GM21717 (cell line): ENCODE measurements at regions not wholly inside any gene's neighbourhood (a gene's known extent, or its start where the extent isn't known, plus 50 kb on each side); places are given as distances from the start of the nearest gene placed in this dataset.
A peak's percentile ranks its signal among the peaks of the same experiment; 100 is the strongest.
"Not testable (repeated sequence)": the region's sequence is repeated elsewhere in the genome, so short reads cannot be mapped to it uniquely, and the experiment has no call there.

Experiments used
- ATAC-seq: cut with Tn5 transposase; IDR thresholded peaks from one replicate; pipeline ENCODE4 v1.9.1; 2021; ENCODE audit warnings: mild to moderate bottlenecking, moderate library complexity; ENCODE audit not compliant: unreplicated experiment

DNA sequence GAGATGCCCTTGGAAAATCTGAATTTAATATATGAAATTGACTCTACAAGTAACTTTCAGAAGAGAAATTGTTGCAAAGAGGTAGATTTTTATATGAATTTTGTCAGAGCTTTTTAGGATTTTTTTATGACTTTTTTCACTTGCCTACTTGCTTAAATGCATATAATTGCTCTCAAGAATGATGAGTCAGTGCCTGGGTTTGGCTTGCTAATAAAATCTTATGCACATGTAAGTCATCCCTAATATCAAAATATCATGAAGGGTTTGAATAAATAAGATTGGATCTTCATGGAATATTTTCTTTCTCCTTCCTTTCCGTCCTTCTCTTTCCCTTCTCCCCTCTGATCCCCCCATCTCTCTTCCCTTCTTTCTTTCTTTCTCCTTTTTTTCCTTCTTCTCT lies 354.1 kb downstream of the TXNL1 start:
- no peak for ATAC-seq

DNA sequence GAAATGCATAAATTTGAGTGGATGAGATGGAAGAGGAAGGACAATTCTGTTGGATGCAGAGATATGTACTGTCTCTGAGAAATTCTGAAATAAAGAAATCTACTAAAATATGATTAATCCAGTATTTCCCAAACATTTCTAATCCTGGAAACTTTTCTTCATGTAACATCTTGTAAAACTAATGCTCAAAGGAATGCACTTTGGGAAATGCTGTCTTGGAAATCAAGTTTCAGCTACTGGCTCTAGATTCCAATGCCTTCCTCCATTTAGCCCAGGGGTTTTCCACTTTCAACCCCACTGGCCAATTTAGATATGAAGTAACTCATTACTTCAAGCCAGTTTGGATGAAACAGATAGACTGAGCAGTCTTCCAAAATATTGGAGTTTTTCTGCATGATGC lies 355.1 kb downstream of the TXNL1 start:
- no peak for ATAC-seq

DNA sequence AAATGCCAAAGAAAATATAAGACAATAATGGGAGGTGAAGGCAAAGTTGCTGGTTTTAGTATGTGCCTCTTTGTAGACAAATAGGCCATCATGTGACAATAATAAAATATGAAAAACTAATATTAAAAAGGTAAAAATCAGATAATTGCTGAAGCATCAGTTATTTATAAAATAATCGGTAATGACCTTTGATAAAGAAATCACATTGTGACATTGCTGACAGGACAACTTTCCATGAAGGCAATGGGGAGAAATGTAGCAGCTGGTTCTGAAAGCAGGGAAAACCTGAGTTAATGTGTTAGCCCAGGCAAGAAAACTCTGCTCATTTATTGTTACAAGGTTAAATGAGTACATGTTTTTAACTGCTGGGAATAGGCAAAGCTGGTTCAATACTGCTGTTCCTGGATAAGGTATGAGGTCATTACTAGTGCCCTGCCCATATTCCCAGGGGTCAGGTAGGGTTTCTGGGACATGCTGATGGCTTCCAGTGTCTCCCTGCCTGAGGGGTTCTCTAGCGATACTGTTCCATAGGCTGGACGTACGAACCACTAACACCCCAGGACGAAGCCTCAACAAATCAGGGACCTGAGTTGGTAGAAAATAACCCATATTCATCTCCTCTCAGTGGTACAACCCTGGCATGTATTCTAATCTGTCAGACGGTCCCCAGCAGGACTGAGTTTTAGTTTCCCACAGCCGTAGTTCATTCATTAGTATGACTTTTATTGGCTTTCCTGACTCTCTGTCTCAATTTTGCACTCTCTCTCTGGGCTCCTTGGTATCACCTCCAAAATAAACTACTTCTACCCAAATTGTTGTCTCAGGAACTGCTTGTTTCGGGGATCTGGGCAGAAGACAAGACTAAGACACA lies 355.9 kb downstream of the TXNL1 start:
- no peak for ATAC-seq

DNA sequence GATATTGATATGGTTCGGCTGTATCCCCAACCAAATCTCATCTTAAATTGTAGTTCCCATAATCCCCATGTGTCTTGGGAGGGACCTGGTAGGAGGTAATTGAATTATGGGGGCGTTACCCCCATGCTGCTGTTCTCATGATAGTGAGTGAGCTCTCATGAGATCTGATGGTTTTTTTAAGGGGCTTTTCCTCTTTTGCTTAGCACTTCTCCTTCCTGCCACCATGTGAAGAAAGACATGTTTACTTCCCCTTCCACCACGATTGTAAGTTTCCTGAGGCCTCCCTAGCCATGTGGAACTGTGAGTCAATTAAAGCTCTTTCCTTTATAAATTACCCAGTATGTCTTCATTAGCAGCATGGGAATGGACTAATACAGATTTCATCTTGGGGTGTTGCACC lies 358.6 kb downstream of the TXNL1 start:
- ATAC-seq = not testable (repeated sequence)

DNA sequence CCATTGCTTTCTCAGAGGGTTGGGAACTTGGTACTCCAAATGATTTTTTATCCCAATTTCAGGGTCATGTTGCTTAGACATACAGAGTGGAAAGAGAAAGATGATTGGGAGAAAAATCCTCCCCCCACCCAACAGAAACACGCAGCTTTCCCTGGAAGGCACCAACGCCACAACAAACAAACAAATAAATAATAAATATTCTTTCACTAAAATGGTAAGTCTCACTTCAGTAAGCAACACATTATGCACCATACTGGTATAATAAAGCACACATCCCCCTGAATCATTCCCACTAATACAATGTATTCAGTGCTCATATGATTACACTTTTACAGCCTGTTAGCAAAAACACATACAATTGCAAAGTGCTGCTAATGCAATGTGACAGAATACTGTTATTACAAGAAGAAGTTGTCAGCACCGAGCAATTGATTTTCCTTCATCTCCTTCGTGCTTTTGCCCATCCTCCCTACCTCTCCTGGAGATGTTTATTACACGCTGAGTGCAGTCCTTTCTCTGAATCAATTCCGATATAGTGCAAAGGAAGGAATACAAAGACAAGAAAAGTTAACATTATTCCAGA lies 359.9 kb downstream of the TXNL1 start:
- ATAC-seq = no peak

DNA sequence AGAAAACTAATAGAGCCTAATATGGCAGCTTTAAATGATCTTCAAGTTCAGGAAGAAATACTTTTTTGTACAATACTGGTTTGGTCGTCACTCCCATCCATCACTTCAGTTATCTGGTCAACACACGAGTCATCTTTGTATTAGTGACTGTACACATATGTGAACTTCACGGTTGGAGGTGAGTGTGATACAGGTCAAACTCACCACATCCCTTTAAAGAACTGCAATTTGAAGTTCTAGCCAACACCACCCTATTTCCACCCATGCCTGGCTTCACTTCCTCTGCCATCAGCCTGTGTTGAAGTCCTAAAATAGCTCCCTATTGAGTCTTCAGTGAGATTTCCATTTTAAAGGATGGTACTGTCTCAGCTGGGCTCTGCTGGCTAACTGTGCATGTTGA lies 361.9 kb downstream of the TXNL1 start:
- ATAC-seq = no peak

DNA sequence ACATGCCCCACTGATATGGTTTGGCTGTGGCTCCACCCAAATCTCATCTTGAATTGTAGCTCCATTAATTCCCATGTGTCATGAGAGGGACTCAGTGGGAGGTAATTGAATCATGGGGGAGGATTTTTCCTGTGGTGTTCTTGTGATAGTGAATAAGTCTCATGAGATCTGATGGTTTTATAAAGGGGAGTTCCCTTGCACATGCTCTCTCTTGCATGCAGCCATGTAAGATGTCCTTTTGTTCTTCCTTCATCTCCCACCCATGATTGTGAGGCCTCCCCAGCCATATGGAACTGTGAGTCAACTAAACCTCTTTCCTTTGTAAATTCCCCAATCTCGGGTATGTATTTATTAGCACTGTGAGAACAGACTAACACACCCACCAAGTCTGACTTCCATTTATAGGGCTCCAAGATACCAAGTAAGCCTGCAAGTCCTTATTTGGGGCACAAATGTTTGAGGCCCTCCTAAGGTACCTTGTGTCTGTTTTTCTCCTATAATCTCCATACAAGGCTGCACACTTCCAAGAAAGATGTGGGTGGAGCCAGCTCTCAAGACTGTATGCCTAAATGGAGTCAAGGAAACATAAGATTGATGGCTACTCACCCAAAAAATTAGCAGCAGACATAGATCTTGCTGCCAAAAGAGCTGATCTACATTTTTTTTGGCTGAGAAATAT lies 364.7 kb downstream of the TXNL1 start:
- ATAC-seq = no peak

DNA sequence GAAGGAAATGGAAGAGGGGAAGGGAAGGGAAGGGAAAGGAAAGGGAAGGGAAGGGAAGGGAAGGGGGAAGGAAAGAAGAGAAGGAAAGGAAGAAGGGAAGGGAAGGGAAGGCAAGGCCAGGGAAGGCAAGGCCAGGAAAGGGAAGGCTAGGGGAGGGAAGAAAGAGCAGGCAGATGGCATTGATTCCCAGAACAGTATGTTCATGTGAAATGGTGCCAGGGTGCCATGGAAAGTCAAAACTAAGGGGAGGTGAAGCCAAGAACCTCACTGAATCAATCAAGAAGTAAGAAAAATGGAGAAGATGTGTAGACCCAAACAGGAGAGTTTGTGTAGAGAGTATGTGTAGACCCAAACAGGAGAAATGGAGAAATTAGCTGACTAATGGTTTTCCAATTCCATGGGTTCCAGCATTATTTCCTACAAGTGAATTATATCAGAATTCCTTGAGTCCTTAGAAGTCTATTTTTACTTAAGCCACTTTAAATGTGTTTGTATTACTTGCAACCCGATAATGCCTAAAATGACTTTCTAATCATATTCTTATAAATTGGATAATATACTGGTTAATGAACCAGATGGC lies 367.6 kb downstream of the TXNL1 start:
- ATAC-seq = no peak

DNA sequence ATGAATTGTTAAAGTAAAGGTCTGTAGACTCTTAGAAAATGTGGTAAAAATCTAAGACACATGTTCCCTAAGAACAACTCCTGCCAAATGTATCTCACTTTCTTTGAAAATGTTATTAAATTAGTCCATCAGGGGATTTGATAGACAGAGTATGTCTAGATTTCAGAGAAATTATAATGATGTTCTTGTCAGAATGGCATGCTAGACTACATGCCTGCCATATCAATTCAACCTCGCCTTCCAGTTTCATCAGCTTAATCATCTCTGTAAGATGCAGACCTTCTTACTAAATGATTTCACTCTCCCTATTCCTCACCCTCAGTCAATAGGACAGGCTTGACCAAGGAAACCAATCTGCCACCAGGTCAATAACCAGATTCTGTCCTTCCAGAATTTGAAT lies 368.4 kb downstream of the TXNL1 start:
- ATAC-seq = no peak

DNA sequence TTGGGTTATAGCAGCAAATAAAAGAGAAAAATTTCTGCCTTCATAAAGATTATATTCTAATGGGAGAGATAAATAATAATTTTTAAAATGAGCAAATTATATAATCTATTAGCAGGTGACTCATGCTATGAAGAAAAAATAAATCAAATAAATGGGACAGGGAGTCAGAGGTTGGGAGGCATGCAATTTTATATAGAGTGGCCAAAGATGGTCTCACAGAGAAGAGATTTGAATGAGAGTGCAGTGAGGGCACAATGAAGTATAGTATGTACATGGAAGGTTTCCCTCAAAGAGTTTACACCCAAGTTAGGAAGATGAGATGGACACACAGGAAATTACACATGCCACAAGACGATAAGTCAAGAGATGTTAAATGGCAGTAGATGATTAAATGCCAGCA lies 369.4 kb downstream of the TXNL1 start:
- no peak for ATAC-seq

DNA sequence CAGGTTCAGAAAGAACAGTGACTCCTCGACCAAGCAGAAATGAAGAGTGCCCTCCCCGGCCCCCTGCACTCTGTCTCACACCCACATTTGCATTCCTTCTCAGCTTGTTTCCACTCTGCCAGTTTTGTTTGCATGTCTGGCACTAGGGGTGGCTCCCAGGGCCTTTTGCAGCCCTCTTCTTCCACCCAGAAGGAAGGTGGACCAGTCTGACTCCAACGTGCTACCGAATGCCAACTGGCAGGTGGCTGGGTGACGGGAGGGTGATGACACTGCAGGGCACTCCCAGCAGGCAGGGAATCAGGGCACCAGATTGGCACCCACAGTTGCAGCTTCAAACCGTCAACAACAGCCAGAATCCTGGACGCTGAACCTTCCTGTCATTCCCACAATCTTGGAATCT lies 371.1 kb downstream of the TXNL1 start:
- ATAC-seq = no peak

DNA sequence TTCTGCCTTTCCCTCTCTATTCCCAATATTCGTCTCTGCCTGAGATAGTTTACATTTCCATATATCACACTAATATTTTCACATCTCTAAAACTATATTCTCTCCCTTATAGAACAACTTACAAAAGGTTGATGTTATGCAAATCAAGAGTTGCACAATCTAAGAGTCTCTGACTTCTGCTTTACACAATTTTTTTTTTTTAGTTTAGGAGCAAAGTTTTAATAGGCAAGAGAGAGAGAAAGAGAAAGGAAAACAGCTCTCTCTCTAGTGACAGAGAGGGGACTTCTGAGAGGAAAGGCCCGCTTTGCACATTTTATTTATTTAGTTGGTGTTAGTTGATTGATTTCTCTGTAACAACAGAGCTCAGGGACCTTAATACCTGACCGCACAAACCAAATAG lies 380.2 kb downstream of the TXNL1 start:
- ATAC-seq = no peak

DNA sequence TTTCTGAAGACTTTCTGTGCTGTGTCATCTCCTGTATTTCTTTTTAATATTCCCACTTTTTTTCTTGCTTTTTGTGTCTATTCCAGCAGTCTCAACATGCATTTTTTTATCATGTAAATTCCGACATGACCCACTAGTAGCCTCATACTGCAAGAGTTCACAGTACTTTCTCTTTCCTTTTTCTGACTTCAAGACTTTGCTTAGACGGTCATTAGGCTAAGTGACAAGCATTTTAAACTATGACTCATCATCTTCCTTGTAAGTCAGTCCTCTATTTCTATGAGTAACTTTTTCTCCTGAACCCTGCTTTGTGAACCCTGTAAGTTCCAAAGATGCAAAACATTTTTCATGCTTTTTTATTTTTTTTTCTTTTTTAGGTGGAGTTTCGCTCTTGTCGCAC lies 381.2 kb downstream of the TXNL1 start:
- ATAC-seq = peak; percentile 97

DNA sequence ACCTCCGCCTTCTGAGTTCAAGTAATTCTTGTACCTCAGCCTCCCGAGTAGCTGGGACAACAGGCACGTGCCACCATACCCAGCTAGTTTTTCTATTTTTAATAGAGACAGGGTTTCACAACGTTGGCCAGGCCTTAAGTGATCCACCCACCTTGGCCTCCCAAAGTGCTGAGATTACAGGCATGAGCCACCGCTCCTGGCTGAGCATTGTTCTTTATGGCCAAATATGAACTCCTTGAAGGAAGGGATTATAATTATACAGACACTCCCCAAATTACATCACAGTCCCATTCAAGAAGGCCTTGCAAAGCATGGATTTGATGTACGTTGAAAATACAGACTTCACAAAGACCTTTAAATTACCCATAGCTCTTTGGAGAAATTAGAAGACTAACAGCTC lies 381.7 kb downstream of the TXNL1 start:
- ATAC-seq = no peak

DNA sequence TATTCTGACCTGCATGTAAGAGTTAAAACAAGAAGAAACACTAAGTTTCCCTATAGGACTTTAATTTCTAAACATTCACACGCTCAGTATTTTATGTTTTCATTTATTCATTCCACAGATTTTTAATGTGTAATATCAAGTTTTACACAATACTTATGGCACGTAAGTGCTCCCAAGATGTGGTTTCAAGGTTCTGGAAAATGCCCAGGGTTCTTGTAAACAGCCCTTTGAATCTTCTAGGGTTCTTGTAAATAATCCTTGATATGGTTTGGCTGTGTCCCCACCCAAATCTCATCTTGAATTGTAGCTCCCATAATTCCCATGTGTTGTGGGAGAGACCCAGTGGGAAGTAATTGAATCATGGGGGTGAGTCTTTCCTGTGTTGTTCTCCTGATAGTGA lies 383.0 kb downstream of the TXNL1 start:
- ATAC-seq = no peak

DNA sequence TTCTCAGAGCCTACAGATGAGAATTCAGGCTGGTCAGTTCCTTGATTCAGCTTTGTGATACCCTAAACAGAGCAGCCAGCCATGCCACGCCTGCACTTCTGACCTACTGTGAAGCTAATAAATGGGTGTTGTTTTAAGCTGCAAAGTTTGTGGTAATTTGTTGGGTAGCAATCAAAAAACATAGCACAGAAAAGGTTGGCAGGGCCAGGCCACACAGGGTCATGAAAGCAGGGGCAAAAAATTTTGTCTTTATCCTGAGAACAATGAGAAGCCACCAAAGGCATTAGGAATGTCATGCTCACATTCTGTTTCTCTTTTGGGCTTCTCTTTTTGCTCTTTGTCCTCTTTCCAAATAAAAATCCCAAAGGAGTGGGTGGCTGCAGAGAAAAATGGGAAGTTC lies 385.9 kb downstream of the TXNL1 start:
- no peak for ATAC-seq

DNA sequence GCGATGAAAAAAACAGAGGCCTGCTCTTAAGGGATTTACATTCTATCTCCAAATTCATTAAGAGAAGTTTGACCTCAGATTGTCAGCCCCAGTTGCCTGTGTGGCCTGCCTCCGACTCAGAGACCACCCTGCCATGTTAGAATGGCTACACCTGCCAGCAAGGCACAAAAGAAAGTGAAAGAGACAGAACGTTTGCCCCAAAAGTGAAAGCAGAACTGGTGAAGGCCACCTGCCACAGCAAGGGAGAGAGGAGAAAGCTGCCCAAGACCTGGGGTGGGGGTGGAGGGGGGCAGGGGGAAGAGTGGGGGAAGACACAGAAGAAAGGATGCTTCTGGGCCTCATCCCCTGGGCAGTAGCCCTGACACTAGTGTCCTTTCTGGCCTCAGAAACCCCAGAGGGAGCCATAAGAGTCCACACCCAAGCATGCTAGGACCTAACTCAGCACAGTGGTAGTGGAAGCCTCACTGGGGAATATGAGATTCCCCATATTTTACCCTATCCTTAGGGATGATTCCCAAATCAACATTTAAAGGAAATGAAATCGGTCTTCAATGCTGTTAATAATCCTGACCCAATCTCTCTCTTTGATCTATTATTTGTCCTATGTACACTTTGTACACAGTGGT lies 389.7 kb downstream of the TXNL1 start:
- ATAC-seq = peak; percentile 99

DNA sequence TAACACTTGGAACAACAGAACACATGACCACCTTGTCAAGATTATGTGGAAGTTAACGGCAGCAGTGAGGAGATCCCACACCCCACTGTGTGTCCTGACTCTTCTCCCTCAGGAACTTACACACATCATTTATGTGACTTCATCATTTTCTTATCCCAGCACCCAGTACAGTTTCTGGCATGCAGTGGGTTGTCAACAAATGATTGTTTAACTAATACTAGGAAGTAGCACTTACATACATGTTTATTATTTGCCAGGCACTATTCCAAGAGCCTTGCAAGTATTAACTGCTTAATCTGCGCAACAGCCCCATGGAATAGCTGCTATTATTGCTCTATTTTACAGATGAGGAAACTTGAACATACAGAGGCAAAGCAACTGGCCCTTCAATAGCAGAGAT lies 391.5 kb downstream of the TXNL1 start:
- no peak for ATAC-seq

DNA sequence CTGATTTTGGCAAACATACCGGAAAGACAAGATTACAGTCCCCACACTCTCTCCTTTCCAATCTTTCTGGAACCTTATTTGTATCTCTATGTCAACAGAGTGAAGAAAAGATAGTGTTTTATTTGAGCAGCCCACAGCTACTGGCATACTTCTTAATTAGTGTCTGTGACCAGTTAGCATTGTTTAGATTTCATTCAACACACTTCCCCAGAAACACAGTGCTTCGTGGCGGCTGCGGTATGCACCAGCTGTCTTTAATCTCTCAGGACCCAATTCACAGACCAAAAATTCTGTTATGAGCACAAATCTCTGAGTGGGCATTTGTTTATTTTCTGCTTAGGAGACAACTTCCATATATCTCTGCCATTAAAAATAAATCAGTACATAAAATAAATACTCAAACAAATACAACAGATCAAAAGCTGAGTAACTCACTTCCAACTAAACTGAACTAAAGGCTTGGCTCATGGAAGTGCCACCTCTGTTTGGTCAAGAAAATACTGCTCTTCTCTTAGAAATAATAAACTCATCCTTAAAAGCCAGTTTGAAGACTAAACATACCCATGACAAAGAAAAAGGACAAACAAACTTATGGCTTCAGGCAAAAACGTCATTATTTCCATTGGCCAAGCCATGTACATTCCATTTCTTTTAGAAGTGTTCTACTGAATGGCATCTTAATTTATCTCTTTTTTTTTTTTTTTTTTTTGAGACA lies 392.4 kb downstream of the TXNL1 start:
- no peak for ATAC-seq

DNA sequence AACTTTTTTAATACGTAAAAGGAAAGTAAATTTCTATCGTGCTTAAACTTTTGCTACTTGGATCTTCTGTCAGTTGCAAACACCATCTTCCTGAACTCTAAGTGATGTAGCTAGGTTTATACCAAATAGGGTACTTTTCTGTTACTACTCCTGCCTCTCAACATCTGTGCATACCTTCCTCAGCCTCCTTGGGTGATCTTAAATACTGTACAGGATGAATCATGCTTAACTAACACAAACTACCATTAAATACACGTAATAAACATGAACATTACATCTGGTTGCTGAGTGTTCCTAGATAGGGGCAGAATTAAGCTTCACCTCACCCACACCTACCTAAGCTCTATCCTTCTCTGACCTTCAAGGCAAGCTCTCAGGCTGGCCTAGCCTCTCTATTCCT lies 398.0 kb downstream of the TXNL1 start:
- no peak for ATAC-seq

DNA sequence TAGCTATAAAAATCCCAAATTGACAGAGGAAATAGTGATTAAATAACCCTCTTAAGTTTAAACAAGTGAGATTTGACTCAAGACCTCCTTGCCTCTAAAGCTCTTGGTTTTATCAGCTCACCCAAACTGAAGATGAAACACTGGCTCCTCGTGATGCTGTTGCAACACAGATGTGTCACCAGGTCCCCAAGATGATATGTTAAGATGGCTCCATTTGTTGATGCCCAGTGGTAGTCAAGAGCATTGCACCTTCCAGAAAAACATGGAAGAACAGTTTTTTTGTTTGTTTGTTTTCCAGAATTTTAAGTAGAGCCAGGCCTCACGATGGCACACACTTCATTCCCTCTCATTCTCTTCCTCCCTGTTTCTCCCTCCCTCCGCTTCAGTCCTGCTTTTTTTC lies 399.8 kb downstream of the TXNL1 start:
- no peak for ATAC-seq
